ENCODE measurements at regions not wholly inside any gene's neighbourhood (a gene's known extent, or its start where the extent isn't known, plus 50 kb on each side); places are given as distances from the start of the nearest gene placed in this dataset.
"Not testable (repeated sequence)": the region's sequence is repeated elsewhere in the genome, so short reads cannot be mapped to it uniquely, and the experiment has no call there.

GRCh38 chr4:156294577-156294976, 340.9 kb upstream of the CTSO start:
- intact Hi-C loops (cut with DNase I) = loop anchor here (10.0 kb wide), 1 partner anchor 680 kb away; the partner anchor contains the start of gene PDGFC
- no peak for DNase-seq (ENCODE audit: low spot score)

- no peak for DNase-seq (ENCODE audit: low spot score)
- intact Hi-C loops (cut with DNase I) = loop anchor here (10.0 kb wide), 1 partner anchor 681 kb away; the partner anchor contains the start of gene PDGFC
These were observed 340.1 kb upstream of the CTSO start for GRCh38 chr4:156293657-156294297.

- intact Hi-C loops (cut with DNase I) = loop anchor here (10.0 kb wide), 1 partner anchor 683 kb away; the partner anchor contains the start of gene PDGFC
- no peak for DNase-seq (ENCODE audit: low spot score)
These were observed 337.7 kb upstream of the CTSO start for GRCh38 chr4:156291317-156291716.

DNA sequence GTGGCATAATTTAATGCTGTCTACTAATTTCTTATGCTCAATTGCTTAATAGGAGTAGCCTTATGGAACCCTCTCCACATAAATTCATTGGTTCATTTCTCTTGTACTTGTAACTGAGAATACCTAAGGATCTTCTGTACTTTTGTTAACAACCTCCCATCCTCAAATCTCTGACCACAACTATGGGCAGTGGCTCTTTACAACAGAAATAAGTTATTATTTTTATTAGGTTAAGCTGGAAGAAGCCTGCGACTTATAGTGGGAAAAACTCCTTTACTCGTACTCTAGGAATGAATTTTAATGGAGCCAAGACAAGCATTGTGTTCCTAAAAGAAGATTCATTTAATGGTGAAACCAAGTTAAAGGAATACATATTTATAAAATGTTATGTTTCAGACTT, 337.1 kb upstream of the CTSO start:
- intact Hi-C loops (cut with DNase I) = loop anchor here (10.0 kb wide), 1 partner anchor 684 kb away; the partner anchor contains the start of gene PDGFC
- DNase-seq (ENCODE audit: low spot score) = no peak

DNA sequence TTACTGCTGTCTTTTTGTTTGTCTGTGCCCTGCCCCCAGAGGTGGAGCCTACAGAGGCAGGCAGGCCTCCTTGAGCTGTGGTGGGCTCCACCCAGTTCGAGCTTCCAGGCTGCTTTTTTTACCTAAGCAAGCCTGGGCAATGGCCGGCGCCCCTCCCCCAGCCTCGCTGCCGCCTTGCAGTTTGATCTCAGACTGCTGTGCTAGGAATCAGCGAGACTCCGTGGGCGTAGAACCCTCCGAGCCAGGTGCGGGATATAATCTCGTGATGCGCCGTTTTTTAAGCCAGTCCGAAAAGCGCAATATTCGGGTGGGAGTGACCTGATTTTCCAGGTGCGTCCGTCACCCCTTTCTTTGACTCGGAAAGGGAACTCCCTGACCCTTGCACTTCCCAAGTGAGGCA, 336.4 kb upstream of the CTSO start:
- intact Hi-C loops (cut with DNase I) = loop anchor here (10.0 kb wide), 1 partner anchor 685 kb away; the partner anchor contains the start of gene PDGFC
- not testable (repeated sequence) for DNase-seq (ENCODE audit: low spot score)

DNA sequence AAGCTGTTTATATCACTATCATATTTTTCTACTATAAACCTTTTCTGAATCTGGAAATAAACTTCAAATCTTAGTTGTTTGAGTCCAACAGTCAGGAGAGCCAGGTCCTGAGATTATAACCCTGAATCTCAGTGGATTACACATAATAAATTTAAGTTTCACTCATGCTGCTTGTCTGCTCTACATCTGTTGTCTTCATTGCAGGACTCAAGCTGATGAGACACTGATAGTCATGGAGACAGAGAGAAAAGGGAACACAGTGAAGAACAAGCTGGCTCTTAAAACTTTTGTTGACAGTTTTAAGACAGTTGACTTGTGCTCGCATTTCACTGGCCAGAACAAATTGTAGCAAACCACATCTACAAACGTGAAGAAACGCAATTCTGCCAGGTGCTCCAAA, 327.0 kb upstream of the CTSO start:
- intact Hi-C loops (cut with DNase I) = no loop called here
- DNase-seq (ENCODE audit: low spot score) = no peak

DNA sequence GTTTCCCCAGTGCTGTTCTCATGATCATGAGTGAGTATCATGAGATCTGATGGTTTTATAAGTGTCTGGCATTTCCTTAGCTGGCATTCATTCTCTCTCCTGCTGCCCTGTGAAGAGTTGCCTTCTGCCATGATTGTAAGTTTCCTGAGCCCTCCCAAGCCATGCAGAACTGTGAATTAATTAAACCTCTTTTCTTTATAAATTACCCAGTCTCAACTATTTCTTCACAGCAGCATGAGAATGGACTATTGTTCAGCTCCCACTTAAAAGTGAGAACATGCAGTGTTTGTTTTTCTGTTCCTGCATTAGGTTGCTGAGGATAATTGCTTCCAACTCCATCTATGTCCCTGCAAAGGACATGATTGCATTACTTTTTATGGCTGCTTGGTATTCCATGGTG, 311.7 kb upstream of the CTSO start:
- intact Hi-C loops (cut with DNase I) = no loop called here
- DNase-seq (ENCODE audit: low spot score) = no peak

DNA sequence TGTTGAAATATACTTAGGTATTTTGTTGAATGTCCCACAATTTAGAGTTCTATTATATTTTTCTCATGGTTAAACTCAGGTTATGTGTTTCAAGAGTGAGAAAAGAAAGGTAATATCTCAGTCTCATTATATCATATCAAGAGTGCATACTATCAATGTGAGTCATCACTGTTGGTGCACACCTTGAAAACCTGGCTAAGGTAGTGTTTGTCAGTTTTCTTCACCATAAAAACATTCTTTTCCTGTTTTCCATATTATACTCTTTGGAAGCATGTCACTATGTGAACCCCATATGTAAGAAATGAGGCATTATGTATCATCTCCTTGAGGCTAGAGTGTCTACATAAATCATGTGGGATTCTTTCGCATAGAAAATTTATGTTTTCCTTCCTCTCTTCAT, 307.6 kb upstream of the CTSO start:
- no peak for DNase-seq (ENCODE audit: low spot score)
- intact Hi-C loops (cut with DNase I) = no loop called here

- intact Hi-C loops (cut with DNase I) = no loop called here
- no peak for DNase-seq (ENCODE audit: low spot score)
These were observed 301.8 kb upstream of the CTSO start for GRCh38 chr4:156255230-156256007.

GRCh38 chr4:156252358-156252921, 298.8 kb upstream of the CTSO start:
- DNase-seq (ENCODE audit: low spot score) = no peak
- intact Hi-C loops (cut with DNase I) = no loop called here

- no peak for DNase-seq (ENCODE audit: low spot score)
- intact Hi-C loops (cut with DNase I) = no loop called here
These were observed 297.9 kb upstream of the CTSO start for GRCh38 chr4:156251373-156252065.

DNA sequence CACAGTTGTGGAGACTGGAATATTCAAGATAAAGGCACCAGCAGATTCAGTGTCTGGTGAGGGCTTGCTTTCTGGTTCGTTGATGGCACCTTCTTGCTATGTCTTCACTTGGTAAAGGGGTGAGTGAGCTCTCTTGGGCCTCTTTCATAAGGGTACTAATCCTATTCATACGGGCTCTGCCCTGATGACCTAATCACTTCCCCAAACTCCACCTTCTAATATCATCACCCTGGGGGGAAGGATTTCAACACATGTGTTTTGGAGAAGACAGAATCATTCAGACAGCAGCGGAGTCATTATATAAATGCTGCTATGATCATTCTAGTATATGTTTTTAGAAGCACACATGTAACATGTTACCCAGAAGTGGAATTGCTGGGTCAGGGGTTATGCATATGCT, 295.3 kb upstream of the CTSO start:
- DNase-seq (ENCODE audit: low spot score) = no peak
- intact Hi-C loops (cut with DNase I) = no loop called here

GRCh38 chr4:156247470-156247869, 293.8 kb upstream of the CTSO start:
- no peak for DNase-seq (ENCODE audit: low spot score)
- intact Hi-C loops (cut with DNase I) = no loop called here

- intact Hi-C loops (cut with DNase I) = no loop called here
- no peak for DNase-seq (ENCODE audit: low spot score)
These were observed 289.3 kb upstream of the CTSO start for GRCh38 chr4:156243015-156243414.

GRCh38 chr4:156242390-156242789, 288.7 kb upstream of the CTSO start:
- no peak for DNase-seq (ENCODE audit: low spot score)
- intact Hi-C loops (cut with DNase I) = no loop called here

GRCh38 chr4:156241896-156242295, 288.2 kb upstream of the CTSO start:
- intact Hi-C loops (cut with DNase I) = no loop called here
- DNase-seq (ENCODE audit: low spot score) = no peak

DNA sequence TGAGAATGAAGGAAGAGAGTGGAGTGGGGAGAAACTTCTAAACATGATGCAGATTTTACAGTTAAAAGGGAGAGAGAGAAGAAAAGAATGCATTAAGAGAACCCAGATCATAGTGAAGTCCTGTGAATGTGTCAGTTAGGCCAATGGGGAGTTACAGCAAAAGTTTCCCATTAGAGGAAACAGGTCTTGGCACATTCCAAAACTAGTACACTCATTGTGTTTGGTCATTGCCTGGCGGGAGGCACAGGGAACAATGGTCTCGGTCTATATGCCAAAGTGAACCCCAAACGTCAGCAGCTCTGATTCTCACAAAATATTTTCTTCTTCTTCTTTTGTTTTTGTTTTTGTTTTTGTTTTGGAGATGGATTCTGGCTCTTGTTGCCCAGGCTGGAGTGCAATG, 284.5 kb upstream of the CTSO start:
- intact Hi-C loops (cut with DNase I) = no loop called here
- DNase-seq (ENCODE audit: low spot score) = no peak

DNA sequence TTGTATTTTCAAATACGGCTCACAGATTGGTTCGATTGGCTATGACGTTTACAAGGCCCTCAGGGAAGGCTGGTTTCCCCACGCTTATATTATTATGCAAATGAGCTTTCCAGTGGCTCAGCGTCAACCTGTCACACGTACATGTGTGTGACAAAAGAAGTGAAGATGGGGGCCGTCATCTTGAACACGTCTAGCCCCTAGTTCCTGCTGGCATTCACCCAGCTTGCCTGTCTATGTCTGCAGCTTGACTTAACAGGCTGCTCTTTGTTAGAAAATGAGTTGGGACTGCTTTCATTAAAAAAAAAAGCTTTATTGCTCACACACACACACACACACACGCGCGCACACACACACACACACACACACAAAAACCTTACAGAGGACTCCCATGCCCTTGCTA, 283.6 kb upstream of the CTSO start:
- intact Hi-C loops (cut with DNase I) = no loop called here
- DNase-seq (ENCODE audit: low spot score) = no peak

- no peak for DNase-seq (ENCODE audit: low spot score)
- intact Hi-C loops (cut with DNase I) = no loop called here
These were observed 276.5 kb upstream of the CTSO start for GRCh38 chr4:156230176-156230575.

DNA sequence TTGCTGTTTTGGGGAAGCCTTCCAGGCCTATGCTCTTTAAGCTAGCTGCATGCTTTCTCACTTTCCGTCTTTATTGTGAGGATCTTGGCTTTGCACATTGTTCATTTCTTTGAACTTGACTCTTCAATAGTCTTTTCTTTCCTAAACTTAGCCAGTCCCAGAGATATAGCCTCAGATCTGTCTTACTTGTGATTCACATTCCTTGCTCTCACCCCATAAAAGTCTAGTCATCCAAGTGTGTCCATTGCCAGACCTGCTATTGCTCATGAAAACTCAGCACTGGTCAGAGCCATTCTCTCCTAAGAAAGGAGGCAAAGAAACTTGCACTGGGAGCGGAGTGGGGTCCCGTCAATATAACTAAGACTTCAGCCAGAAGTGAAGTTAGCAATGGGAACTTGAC, 275.0 kb upstream of the CTSO start:
- intact Hi-C loops (cut with DNase I) = no loop called here

More for the DNA sequence above, 275.0 kb upstream of the CTSO start:
- DNase-seq (ENCODE audit: low spot score) = no peak

Measured in cardiac septum (tissue), 1 donor.